PC-3 (cell line): ENCODE measurements at regions not wholly inside any gene's neighbourhood (a gene's known extent, or its start where the extent isn't known, plus 50 kb on each side); places are given as distances from the start of the nearest gene placed in this dataset.

Source experiments
- EZH2 ChIP-seq: fragments of 300-600 bp; sonication (generic); IDR thresholded peaks from one replicate; pipeline ENCODE4 v1.6.1; 2017; ENCODE audit warnings: antibody characterized with exemption, mild to moderate bottlenecking, low read length; ENCODE audit not compliant: unreplicated experiment
- EZH2phosphoT487 ChIP-seq: fragments of 300-600 bp; sonication (generic); IDR thresholded peaks from 2 replicates; pipeline ENCODE4 v1.6.1; 2018; ENCODE audit warnings: mild to moderate bottlenecking, antibody characterized with exemption, low read length, borderline replicate concordance
- TF ChIP-seq, protein P1 (sequence below): fragments of 300-600 bp; sonication (generic); conservative IDR thresholded peaks from 2 replicates; pipeline ENCODE4 v1.5.1; 2017; ENCODE audit warnings: antibody characterized with exemption, low read depth, mild to moderate bottlenecking, low read length

GRCh38 chr16:86739178-86739577, 160.8 kb downstream of the FOXL1 start:
- TF ChIP-seq, protein P1, sequence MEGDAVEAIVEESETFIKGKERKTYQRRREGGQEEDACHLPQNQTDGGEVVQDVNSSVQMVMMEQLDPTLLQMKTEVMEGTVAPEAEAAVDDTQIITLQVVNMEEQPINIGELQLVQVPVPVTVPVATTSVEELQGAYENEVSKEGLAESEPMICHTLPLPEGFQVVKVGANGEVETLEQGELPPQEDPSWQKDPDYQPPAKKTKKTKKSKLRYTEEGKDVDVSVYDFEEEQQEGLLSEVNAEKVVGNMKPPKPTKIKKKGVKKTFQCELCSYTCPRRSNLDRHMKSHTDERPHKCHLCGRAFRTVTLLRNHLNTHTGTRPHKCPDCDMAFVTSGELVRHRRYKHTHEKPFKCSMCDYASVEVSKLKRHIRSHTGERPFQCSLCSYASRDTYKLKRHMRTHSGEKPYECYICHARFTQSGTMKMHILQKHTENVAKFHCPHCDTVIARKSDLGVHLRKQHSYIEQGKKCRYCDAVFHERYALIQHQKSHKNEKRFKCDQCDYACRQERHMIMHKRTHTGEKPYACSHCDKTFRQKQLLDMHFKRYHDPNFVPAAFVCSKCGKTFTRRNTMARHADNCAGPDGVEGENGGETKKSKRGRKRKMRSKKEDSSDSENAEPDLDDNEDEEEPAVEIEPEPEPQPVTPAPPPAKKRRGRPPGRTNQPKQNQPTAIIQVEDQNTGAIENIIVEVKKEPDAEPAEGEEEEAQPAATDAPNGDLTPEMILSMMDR: no peak
- TF ChIP-seq EZH2: no peak
- TF ChIP-seq EZH2phosphoT487: no peak
